IPS-NIHi7 (cell line): ENCODE measurements at regions not wholly inside any gene's neighbourhood (a gene's known extent, or its start where the extent isn't known, plus 50 kb on each side); places are given as distances from the start of the nearest gene placed in this dataset.

Experiments used
- DNase-seq: peaks from one replicate; pipeline ENCODE4 v3.0.0; 2012; ENCODE audit warnings: mixed read lengths; ENCODE audit errors: extremely low spot score

DNA sequence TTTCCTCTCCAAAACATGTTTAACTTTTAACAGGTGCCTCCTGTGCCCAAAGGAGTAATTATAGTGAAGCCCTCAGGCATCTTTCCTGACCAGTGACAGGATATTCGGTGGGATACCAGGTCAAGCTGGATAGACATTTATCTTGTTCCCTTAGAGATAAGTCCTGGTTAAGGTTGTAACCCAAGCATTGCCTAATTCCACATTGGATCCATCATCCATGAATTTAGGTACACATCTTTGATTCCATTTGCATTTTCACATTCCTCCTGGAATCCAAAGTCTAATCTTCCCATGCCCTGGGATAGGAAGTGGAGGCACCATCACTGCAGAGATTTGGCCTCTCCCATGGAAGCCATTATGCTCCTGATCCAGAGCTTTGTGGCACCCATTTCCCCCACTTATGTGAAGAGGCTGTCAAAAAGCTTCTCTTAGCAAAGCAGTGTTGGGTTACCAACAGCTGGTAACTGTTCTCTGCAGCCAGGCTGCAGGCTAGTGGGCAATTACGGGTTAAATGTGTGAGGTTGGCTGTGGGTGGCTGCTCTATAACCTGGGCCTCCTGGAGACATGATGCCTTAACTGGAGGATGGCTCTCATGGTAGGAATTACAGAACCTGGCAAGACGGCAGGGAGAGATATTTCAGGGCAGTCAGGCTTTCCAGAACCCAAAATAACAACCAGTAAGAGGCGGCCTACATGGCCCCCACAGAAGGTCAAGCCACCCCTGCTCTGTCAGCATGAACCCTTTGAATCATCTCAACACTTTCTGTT lies 96.9 kb upstream of the VGLL2 start:
- no peak for DNase-seq

DNA sequence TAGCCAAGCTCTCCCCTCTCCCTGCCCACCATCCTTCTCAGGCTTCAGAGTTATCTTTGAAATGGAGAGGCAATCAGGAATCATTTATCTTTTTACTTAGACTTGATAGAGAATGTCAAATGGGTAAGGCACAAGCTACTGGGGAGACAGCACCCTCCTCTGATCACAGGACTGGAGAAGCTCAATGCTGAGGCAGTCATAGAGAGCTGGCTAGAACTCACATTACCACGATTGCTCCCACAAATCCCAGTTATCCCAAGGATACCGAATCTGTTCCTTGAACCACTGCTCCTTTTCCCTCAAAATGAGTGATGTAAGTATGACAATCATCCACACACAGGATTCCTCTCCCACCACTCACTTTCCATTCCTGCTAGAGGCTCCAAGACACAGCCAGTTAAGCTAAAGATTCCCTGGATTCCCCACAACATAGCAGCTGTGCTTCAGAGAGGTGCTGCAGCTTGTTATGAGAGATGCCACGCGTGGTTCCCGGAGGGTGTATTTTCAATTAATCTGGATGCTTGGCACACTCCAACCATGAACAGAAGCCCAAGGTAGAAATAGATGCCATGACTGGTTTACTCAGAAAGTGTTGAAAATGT lies 96.2 kb upstream of the VGLL2 start:
- DNase-seq, result no peak

DNA sequence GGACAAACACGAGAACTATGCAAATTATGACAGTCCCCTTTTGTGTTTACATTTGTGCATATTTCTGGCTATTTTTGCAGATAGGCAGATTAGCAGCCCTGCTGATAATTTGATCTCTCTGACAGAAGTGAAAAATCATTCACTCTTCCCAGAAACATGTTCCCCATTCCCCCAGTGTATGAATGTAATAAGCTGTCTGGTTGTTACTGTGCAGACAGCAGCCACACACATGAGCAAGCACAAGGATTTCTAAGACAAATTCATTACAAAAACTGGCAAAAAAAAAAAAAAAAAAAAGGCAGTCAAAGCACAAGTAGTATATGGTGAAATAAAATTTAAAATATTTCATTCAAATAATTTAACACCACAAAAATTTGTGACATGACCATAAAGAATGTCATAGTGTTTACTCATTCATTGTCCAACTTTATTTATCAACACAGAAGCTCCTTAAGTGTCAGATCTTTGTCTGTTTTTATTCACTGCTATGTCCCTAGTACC lies 95.5 kb upstream of the VGLL2 start:
- DNase-seq, result no peak

DNA sequence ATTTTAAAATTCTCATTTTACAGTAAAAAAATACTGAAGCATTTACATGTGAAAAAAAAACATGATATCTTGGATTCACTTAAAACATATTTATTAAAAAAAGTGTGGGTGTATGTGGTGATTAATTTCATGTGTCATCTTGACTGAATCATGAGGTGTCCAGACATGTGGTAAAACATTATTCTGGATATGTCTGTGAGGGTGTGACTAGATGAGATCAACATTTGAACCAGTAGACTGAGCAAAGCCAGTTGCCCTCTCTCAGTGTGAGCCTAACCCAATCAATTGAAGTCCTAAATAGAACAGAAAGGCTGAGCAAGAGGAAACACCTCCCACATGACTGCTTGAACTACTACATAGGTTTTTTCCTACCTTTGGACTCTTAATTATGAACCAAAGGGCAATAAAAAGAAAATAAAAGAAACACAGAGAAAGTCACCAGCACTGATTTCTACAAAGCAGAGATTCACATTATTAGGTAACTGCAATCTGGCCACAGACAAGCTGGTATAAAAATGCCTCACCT lies 90.5 kb upstream of the VGLL2 start:
- DNase-seq, result no peak

DNA sequence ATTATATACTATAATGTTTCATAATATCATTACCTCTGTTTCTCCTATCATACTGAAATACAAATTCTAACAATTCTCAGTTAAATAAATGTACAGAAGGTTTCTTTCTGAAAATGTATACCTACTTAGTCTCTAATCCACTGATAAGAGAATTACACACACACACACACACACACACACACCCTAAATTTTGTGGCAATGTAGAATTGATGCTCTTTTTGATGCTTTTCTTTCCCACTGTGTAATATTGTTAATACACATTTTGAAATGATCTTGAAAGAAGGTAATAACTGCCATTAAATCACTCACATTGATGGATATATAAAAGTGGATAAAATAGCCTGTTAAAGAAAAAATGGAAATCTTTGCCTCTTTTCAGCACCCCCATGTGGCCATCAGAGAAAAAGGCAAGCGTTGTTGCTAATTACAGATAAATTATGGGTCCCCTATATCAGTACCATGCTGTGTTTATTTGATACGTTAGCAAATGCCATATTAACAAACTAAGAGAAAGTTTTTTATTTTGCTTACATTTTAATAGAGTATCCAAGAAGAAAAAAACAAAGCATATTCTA lies 76.6 kb upstream of the VGLL2 start:
- DNase-seq, result no peak

DNA sequence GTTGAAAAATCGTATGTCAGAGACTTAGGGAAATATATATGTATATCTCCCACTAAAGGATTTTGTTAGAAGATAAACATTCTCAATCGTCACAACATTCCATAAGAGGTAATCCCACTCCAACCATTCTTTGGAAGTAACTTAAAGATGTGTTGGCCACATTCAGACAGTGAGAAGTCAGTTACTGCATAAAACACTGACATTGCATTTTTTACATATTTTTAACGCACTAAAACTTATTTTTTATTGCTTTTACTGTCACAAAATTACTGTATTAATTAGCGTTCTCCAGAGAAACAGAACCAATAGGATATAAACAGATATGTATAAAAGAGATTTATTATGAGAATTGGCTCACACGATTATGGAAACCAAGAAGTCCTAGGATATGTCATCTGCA lies 74.3 kb upstream of the VGLL2 start:
- DNase-seq, result no peak

DNA sequence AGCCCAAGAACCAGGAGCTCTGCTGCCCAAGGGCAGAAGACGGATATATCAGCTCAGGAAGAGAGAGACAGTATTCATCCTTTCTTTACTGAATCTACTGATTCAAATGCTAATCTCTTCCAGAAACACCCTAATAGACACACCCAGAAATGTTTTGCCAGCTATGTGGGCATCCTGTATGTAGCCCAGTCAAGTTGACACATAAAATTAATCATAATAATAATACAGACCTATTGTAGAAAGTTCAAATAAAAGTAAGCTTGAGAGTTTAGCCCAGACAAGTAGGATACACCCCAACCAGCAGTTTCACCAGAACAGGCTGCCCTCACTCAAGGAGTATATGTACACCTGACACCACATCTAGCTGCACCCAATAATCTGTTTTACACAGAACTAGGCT lies 73.9 kb upstream of the VGLL2 start:
- DNase-seq, result no peak

DNA sequence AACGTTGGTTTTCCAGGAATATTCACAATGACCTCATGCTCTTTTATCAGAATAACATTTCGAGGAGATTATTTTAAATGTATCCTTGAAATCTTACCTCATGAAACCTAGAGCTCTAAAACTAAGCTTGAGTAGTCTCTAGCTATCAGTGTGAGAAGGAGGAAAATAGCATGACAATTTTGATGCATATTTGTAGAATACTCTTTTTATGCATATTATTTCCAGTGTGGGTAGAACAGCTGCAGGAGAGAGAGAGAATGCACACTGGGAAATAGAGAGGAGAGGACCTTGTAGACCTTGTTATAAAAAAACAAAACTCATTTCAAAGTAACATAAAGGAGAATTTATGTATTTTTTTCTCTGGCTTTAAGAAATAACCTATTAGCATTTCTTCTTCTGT lies 71.1 kb upstream of the VGLL2 start:
- no peak for DNase-seq

DNA sequence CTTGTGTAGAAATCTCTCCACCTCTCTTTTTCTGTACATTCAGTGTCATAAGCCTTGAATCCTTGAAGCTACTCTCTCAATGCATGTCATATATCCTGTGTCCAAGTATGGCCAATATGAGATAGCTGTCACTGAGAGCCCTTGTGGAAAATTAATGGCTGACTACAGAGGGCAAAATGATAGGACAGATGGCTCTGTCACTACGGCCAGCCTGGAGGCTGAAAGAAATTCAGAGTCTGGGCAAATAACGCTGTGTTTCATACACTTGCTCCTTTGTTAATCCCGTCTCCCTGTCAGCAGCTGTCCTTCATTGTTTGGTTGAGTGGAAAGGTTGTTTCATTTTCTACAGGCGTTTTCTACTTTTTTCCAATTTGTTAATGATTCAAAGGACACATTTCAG lies 70.4 kb upstream of the VGLL2 start:
- no peak for DNase-seq

DNA sequence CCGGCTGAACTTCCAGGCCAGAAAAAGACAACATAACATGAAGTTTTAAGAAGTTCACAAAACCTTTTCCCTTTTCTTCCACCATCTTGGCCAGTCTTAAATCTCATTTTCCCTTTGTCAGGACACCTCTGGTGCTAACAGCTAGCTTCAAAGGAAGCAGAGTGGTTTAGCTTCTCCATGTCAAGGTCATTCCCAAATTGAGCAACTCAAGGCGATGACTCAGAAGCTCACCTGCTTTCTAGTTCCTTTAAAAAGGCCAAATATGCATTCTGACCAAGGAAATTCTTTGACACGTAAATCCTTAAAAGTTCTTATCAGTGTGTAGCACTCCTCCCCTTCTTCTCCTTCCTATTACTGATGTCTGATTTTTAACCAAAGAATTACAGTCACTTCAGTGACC lies 69.6 kb upstream of the VGLL2 start:
- no peak for DNase-seq

DNA sequence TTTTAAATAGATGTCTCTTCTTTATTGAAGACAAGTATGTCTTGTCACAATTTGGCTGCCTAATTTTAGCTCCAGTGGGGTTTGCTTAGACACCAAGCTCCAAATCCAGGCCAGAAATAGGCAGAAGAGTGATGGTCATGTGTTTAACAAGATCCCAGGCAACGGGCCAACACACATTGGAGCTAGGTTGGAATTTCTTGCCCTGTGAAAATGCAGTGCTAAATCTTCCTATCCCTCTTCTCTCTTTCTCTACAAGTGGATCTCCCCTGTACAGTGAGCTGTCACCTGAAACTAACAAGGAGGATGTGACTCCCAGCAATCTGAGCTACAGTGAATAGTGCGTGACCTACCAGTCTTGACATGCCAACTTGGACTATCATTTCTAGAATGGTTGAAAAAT lies 65.3 kb upstream of the VGLL2 start:
- no peak for DNase-seq

DNA sequence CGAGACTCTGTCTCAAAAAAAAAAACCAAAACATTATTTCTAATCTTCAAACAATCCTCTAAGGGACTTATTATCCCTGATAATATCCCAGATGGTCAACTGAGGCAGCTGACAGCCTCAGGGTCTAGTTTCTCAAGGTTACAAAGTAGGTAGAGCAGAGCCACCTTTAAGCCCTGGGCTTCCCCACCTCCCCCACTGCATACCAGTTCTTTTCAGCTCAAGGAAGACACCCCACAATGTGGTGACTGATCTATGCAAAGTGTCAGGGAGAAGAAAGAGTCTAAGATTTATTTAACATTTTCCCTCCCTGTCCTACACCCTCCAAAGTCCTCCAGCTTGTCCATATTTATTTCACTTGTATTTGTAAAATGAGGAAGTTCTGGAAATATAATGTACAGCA lies 60.5 kb upstream of the VGLL2 start:
- no peak for DNase-seq

DNA sequence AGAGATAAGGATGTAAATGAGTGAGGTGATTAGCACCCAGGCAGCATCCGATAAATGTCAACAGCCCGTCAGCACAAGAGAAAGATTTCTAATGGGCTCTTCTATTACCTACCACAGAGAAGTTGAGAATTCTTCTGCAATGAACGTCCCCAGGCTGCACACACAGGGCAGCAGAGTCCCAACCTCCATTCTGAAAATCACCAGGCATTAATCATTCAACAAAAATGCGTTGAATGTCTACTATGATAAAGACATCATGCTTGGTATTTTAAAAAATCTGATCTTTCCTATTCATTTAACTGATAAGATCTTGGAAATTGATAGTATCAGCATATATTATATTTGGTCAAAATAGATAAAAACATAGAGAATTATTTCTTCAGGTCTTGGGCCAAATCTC lies 59.5 kb upstream of the VGLL2 start:
- DNase-seq, result no peak

DNA sequence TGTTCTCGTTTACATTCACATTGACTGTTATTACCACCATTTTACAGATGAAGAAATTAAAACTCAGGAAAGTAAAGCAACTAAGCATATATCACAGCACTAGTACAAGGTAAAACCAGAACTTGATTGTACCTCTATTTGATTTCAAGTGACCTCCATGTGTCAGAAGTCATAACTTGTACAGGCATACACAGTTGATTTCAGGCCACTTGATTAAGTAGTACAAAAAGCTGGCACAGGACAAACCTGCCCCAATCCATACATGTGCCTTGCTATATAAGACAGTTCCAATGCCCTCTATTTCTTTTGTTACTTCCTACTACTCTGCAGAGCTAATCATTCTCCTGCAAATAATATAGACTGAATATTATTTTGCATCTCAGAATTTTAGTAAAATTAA lies 58.8 kb upstream of the VGLL2 start:
- DNase-seq, result no peak

DNA sequence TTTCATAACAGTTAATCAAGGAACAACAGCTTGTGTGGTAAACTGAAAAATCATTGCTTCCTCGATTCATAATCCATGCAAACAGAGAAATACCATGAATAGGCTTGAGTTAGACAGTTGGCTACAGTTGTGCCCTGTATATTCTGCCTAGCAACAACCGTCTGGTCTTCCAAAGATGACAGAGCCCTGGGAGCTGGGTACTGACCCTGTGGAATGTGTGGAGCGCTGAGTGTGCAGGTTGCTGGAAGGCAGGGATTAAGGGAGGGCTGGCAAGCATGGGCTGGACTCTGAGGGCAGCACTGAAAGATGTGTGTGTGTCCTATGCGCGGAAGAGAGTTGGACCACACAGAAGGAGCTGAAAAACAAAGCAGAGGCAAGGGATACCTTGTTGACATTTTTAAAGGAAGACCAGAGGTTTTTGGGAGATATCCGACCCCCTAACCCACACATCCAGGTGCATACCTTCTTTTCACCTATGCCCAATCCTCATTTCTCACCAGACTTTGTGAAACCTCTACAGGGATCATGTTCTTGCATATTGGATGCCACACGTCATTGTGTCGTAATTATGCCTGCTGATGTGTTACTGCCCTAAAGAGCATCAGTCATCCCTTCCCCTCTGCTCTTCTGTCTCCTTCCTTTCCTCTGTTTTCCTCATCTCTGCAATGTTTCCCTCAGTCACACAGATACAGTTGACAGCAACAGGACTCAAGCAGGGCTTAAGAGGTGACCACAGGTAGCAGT lies 58.2 kb upstream of the VGLL2 start:
- peak; percentile 19 for DNase-seq

DNA sequence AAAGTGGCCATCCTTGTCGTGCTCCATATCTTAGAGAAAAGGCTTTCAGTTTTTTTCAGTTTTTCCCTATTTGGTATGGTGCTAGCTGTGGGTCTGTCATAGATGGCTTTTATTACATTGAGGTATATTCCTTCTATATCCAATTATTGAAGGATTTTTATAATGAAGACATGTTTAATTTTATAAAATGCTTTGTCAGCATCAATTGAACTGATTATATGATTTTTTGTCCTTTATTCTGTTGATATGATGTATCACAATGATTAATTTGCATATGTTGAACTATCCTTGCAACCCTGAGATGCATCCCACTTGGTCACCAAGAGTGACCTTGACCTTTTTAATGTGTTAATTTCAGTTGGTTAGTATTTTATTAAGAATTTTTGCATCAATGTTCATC lies 55.1 kb upstream of the VGLL2 start:
- no peak for DNase-seq

DNA sequence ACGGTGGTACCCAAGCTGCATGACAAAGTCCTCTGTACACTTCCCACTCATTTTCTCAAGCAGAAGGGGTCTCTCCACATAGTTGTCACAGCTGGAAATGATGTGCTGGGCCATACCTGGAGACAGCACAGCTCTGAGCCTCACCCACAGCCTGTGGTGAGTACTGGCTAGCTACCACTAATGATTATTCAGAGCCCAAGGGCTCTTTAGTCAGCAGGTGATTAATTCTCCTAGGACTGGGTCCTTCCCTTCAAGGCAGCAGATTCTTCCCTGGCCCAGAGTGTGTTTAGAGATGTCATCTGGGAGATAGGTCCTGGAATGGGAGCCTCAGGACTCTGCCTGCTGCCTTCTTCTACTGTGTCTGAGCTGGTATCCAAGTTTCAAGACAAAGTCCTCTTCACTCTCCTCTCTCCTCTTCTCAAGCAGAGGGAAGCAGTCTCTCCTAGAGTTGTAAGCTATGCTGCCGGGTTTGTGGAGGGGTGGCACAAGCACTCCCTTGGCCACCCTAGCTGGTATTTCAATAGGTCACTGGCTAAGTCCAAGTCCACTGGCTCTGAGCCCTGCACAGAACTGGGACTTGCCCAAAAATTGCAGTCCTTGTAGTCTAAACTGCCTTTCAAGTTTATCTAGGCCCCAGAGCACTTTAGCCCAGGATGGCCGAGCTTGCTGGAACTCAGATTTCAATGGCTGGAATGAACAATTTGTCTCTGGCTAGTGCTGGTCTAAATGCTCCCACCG lies 49.8 kb upstream of the VGLL2 start:
- no peak for DNase-seq
